Endothelial cell of umbilical vein (primary cell): ENCODE measurements at regions not wholly inside any gene's neighbourhood (a gene's known extent, or its start where the extent isn't known, plus 50 kb on each side); places are given as distances from the start of the nearest gene placed in this dataset.

Experiments
- CTCF ChIP-seq, 2 donors: IDR thresholded peaks; 1 replicate in 1 of 2; 2 replicates in 1 of 2; pipeline ENCODE4 v1.5.1; 2011; ENCODE audit warnings: low read length in 2 of 2, mild to moderate bottlenecking in 2 of 2, moderate library complexity in 2 of 2, control low read depth in 1 of 2, inconsistent platforms in 1 of 2, low read depth in 1 of 2; ENCODE audit not compliant: insufficient read depth in 1 of 2; ENCODE audit errors: extremely low read depth in 1 of 2
- EZH2 ChIP-seq: IDR thresholded peaks from 2 replicates; pipeline ENCODE4 v1.6.1; 2012; ENCODE audit warnings: borderline replicate concordance, low read depth, mild to moderate bottlenecking, moderate library complexity, low read length, inconsistent platforms; ENCODE audit not compliant: severe bottlenecking
- POLR2AphosphoS5 ChIP-seq: IDR thresholded peaks from 2 replicates; pipeline ENCODE4 v1.6.1; 2012; ENCODE audit warnings: low read depth, mild to moderate bottlenecking, control low read depth, low read length, moderate library complexity; ENCODE audit not compliant: insufficient read depth

GRCh38 chr3:166860217-166860616 is 519.9 kb downstream of the ZBBX start:
- TF ChIP-seq EZH2 (no peak), POLR2AphosphoS5 (no peak), CTCF (IDR thresholded peaks at IDR 0.05; ENCODE audit: extremely low read depth in 1 of 2, insufficient read depth in 1 of 2, low read depth in 1 of 2, low read length in 2 of 2) (no peak)
